ENCODE measurements at regions not wholly inside any gene's neighbourhood (a gene's known extent, or its start where the extent isn't known, plus 50 kb on each side); places are given as distances from the start of the nearest gene placed in this dataset.

DNA sequence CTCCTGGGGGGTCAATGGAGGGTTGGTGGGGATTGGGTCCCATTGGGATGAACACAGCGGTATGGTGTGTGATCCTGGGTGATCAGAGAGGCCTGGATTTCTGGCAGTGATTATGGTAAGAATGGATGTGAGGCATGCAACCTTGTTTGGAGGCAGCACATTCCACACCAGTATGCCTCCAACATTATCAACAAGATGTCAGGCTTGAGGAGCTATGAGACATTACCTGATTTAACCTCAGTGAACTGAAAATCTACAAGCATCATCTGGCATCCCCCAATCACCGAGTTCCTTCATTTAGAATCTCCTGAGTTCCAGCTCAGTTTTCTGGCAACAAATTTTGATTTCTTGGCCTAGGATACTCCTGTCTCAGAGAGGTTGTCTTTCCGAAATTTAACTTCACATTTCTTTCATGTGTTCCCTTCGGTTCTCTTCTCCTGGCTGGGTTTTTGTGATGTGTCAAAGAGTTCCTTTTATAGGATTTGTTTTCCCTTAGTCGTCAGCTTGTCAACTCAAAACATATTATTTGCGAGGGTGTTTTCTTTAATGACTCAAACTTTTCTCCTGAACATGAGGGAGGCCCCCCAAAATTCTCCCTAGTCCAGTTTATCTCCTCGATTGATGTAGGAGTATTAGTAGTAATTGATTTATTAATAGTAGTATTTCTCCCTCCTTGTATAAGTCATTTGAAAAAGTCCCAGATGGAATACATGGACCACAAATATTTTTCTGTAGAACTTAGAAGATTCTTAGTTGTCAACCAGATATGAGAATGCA, 56.0 kb upstream of the FLT1 start:
- no peaks in the 10 kb centered on the region for H3K9me3 ChIP-seq
- H3K27ac ChIP-seq, result no peak overlapping the region
- DNase-seq (no peak), ATAC-seq (no peak), FAIRE-seq (no peak)
- H3K36me3 ChIP-seq, result no peaks in the 10 kb centered on the region
- WGBS, 2 donors, result 69 to 83% methylated on average over 7 of the region's 7 CpGs
- peaks cover 0 to 4% (median 0%) of the 10 kb centered on the region in 4 donors for H3K27me3 ChIP-seq
- intact Hi-C loops (cut with DNase I), result no loop called here
- TF ChIP-seq, protein P1, sequence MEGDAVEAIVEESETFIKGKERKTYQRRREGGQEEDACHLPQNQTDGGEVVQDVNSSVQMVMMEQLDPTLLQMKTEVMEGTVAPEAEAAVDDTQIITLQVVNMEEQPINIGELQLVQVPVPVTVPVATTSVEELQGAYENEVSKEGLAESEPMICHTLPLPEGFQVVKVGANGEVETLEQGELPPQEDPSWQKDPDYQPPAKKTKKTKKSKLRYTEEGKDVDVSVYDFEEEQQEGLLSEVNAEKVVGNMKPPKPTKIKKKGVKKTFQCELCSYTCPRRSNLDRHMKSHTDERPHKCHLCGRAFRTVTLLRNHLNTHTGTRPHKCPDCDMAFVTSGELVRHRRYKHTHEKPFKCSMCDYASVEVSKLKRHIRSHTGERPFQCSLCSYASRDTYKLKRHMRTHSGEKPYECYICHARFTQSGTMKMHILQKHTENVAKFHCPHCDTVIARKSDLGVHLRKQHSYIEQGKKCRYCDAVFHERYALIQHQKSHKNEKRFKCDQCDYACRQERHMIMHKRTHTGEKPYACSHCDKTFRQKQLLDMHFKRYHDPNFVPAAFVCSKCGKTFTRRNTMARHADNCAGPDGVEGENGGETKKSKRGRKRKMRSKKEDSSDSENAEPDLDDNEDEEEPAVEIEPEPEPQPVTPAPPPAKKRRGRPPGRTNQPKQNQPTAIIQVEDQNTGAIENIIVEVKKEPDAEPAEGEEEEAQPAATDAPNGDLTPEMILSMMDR (IDR thresholded peaks at IDR 0.05), result no peak
- H3K4me1 ChIP-seq, result no peaks in the 10 kb centered on the region
- H3K4me3 ChIP-seq, result no peak overlapping the region

DNA sequence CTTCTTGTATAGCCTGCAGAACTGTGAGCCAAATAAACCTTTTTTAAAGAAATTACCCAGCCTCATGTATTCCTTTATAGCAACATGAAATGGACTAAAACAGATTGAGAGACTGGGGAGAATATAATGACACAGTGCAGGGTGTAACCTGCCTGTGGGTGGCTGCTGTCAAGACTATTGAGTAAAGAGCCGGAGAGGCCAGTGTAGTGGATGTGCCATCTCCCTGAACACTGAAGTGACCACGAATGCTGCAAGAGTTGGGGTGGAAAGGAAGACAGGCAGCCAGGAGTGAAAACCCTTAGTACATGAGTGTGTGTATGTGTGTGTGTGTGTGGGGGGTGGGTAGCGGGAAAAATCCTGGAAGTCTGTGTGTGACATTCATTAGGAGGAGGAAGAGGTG, 55.2 kb upstream of the FLT1 start:
- H3K9me3 ChIP-seq, result no peaks in the 10 kb centered on the region
- intact Hi-C loops (cut with DNase I), result no loop called here
- no peaks in the 10 kb centered on the region for H3K4me1 ChIP-seq
- H3K27me3 ChIP-seq, result peaks cover 0 to 4% (median 0%) of the 10 kb centered on the region in 4 donors
- H3K4me3 ChIP-seq, result no peak overlapping the region
- no peak overlapping the region for H3K27ac ChIP-seq
- 75 to 81% methylated on average over 3 of the region's 3 CpGs for WGBS, 2 donors
- TF ChIP-seq, protein P1 (IDR thresholded peaks at IDR 0.05), result no peak
- no peak for FAIRE-seq
- DNase-seq, result no peak
- no peak for ATAC-seq
- H3K36me3 ChIP-seq, result no peaks in the 10 kb centered on the region

DNA sequence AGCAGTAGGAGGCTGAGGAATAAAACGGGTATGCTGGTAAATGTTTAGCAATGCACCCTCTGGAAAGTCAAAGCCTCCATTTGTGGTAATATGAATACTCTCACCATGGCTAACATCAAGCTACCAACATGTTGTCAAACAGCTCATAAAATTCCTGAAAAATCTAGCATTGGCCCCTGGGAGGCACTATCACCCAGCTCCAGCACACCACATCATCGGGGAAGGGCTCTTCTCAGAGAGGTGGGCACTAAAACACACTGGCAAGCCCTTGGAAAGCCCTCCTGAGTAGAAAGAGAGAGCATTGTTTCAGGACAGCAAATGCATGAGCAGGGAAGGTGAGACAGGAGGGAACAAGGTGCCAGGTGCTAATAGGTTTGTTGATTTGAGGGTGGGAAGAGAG, 53.9 kb upstream of the FLT1 start:
- DNase-seq, result no peak
- no peak for ATAC-seq
- Histone ChIP-seq H3K4me3 (no peak overlapping the region), H3K4me1 (no peaks in the 10 kb centered on the region), H3K27me3 (peaks cover 0 to 4% (median 0%) of the 10 kb centered on the region in 4 donors), H3K27ac (no peak overlapping the region), H3K9me3 (no peaks in the 10 kb centered on the region), H3K36me3 (no peaks in the 10 kb centered on the region)
- FAIRE-seq, result no peak
- TF ChIP-seq, protein P1 (IDR thresholded peaks at IDR 0.05), result no peak
- 41 to 42% methylated on average over 2 of the region's 2 CpGs for WGBS, 2 donors
- intact Hi-C loops (cut with DNase I), result no loop called here

DNA sequence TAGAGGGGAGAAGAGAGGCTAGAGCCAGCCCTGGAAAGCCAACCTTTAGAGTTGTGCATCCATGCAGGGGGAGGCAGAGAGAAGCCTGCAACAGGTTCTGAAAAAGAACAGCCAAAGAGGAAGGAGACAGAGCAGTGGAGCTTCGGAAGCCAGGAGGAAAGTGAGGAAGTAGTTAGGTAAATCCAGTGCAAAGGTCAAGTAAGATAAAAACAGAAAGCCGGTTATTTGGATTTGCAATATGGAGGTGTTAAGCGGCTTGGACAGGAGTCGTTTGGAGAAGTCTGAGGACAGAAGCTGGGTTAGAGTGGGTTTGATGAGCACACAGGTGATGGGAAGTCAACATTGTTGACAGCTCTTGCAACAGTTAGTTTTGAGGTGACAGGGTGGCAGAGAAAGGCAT, 53.5 kb upstream of the FLT1 start:
- no peak for ATAC-seq
- 32 to 33% methylated on average over 4 of the region's 4 CpGs for WGBS, 2 donors
- Histone ChIP-seq H3K4me3 (no peak overlapping the region), H3K4me1 (no peaks in the 10 kb centered on the region), H3K27ac (no peak overlapping the region), H3K36me3 (no peaks in the 10 kb centered on the region), H3K27me3 (peaks cover 0 to 4% (median 0%) of the 10 kb centered on the region in 4 donors), H3K9me3 (no peaks in the 10 kb centered on the region)
- intact Hi-C loops (cut with DNase I), result no loop called here
- TF ChIP-seq, protein P1 (IDR thresholded peaks at IDR 0.05), result no peak
- DNase-seq, result no peak
- FAIRE-seq, result no peak

DNA sequence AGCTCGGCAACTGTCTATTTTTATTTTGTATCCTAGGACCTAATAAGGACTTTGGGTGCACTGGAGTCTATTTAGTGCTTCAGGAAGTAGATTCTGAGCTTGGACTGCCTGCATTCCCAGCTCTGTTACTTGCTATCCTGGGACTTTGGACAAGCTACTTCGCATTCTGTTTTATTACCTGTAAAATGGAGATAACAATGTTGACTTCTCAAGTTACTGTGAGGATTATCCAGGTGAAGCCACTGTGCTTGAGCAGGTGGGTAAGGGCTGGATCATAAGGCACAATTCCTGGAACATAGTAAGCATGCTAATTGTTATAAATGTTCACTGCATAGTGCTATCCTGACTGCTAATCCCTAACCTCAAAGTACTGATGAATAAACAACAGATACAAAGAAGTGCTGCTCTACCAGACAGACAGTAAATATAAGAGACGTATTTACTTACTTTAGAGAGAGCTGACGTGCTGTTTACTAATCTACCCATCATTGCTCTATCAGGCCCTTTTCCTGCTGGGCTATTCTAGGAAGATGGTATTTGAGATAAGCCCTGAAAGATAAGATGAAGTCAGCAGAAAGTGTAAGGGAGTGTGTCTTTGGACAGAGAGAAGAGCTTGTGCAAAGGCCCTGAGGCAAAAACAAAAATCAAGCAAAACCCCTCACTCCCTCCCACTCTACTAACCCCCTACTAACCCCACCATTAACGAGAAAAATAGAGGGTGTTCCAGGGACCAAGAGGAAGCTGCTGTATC, 50.8 kb upstream of the FLT1 start:
- intact Hi-C loops (cut with DNase I), result no loop called here
- Histone ChIP-seq H3K36me3 (no peaks in the 10 kb centered on the region), H3K27ac (no peak overlapping the region), H3K4me1 (no peaks in the 10 kb centered on the region), H3K9me3 (no peaks in the 10 kb centered on the region), H3K27me3 (peaks cover 0 to 4% (median 0%) of the 10 kb centered on the region in 4 donors), H3K4me3 (no peak overlapping the region)
- WGBS, 2 donors, result 32 to 33% methylated on average over 5 of the region's 5 CpGs
- no peak for FAIRE-seq
- TF ChIP-seq, protein P1 (IDR thresholded peaks at IDR 0.05), result no peak
- ATAC-seq, result peak in 1 of 4 donors; percentile 42
- no peak for DNase-seq

Data from pancreas (tissue), 10 donors.